Stomach (tissue), 4 donors: ENCODE measurements at regions not wholly inside any gene's neighbourhood (a gene's known extent, or its start where the extent isn't known, plus 50 kb on each side); places are given as distances from the start of the nearest gene placed in this dataset.

Experiments
- CTCF ChIP-seq, 7 experiments: fragments of 450-650 bp in 4 of 7; fragments of 200-600 bp in 3 of 7; sonication (generic) in 3 of 7; IDR thresholded peaks; one replicate each; pipeline ENCODE4 v1.5.1; 2016 to 2019; ENCODE audit warnings: antibody characterized with exemption in 7 of 7, control low read depth in 2 of 7, mild to moderate bottlenecking in 1 of 7
- POLR2A ChIP-seq, 4 donors: fragments of 450-650 bp; IDR thresholded peaks; one replicate each; pipeline ENCODE4 v1.6.1; 2016; ENCODE audit warnings: antibody characterized with exemption in 4 of 4, control low read depth in 2 of 4, mild to moderate bottlenecking in 1 of 4, moderate library complexity in 1 of 4

- TF ChIP-seq POLR2A (IDR thresholded peaks at IDR 0.05) (no peak), CTCF (IDR thresholded peaks at IDR 0.05) (no peak)
Observed at GRCh38 chr15:38053205-38053604, 118.8 kb downstream of the TMCO5A start.
